ENCODE measurements at regions not wholly inside any gene's neighbourhood (a gene's known extent, or its start where the extent isn't known, plus 50 kb on each side); places are given as distances from the start of the nearest gene placed in this dataset.
"Not testable (repeated sequence)": the region's sequence is repeated elsewhere in the genome, so short reads cannot be mapped to it uniquely, and the experiment has no call there.

GRCh38 chr10:36036137-36036536 lies 394.0 kb upstream of the FZD8 start:
- CTCF ChIA-PET, result no interaction called here
- H3K27me3 Mint-ChIP-seq, result no peaks in the 10 kb centered on the region

GRCh38 chr10:36033808-36034207 lies 391.7 kb upstream of the FZD8 start:
- H3K27ac Mint-ChIP-seq, result no peak overlapping the region
- no peaks in the 10 kb centered on the region for H3K9me3 Mint-ChIP-seq
- H3K4me1 Mint-ChIP-seq, result no peaks in the 10 kb centered on the region
- DNase-seq, result no peak
- CTCF ChIA-PET, result no interaction called here
- no peak overlapping the region for H3K4me3 Mint-ChIP-seq
- no peaks in the 10 kb centered on the region for H3K36me3 Mint-ChIP-seq
- H3K27me3 Mint-ChIP-seq, result no peaks in the 10 kb centered on the region

More at GRCh38 chr10:36036137-36036536, 394.0 kb upstream of the FZD8 start:
- Mint-ChIP-seq H3K4me3 (no peak overlapping the region), H3K27ac (no peak overlapping the region), H3K4me1 (no peaks in the 10 kb centered on the region), H3K36me3 (no peaks in the 10 kb centered on the region), H3K9me3 (no peaks in the 10 kb centered on the region)
- DNase-seq, result no peak

DNA sequence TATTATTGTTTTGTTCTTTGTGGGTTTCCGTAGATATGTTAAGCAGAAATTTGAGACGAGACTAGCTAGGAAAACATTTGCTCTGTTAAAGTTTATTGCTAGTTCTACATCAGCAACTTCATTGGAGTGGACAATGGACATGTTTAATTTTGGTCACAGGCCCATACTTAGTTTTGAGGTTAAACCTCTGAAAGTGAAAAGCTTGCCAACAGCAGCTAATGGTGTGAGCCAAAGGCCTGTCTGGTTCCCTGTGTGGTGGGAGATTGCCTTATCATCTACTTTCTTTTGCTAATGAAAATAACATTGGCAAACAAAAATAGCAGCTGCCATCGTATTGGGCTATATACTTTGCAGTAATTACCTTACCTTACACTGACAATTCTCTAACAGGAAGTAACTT lies 388.4 kb upstream of the FZD8 start:
- peaks cover 3% of the 10 kb centered on the region for H3K9me3 Mint-ChIP-seq
- H3K4me3 Mint-ChIP-seq, result no peak overlapping the region
- DNase-seq, result no peak
- no peak overlapping the region for H3K27ac Mint-ChIP-seq
- H3K36me3 Mint-ChIP-seq, result no peaks in the 10 kb centered on the region
- no peaks in the 10 kb centered on the region for H3K4me1 Mint-ChIP-seq
- CTCF ChIA-PET, result no interaction called here
- H3K27me3 Mint-ChIP-seq, result no peaks in the 10 kb centered on the region

GRCh38 chr10:36026656-36027390 lies 384.7 kb upstream of the FZD8 start:
- no peak for DNase-seq
- Mint-ChIP-seq H3K27me3 (no peaks in the 10 kb centered on the region), H3K9me3 (peaks cover 5% of the 10 kb centered on the region), H3K4me1 (no peaks in the 10 kb centered on the region), H3K36me3 (no peaks in the 10 kb centered on the region), H3K4me3 (no peak overlapping the region), H3K27ac (no peak overlapping the region)
- CTCF ChIA-PET, result no interaction called here

DNA sequence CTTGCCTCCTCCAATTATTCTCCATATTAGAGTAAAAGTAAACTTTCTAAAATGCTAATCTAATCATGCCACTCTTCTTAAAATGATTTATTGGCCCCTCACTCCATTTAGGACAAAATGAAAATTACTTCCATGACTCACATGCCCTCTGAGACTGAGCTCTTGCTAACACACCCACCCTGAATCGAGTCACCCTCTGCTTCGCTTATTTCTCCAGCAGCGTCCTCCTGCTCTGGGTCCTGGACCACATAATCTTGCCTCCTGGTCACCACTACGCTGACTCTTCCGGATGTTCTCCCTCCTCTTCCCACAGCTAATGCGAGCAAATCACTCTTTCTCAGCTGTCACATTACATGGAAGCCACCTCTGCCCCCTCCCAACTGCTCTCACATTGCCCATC lies 384.0 kb upstream of the FZD8 start:
- no peaks in the 10 kb centered on the region for H3K27me3 Mint-ChIP-seq
- CTCF ChIA-PET, result no interaction called here
- no peaks in the 10 kb centered on the region for H3K4me1 Mint-ChIP-seq
- no peak overlapping the region for H3K4me3 Mint-ChIP-seq
- H3K36me3 Mint-ChIP-seq, result no peaks in the 10 kb centered on the region
- no peak overlapping the region for H3K27ac Mint-ChIP-seq
- H3K9me3 Mint-ChIP-seq, result peaks cover 5% of the 10 kb centered on the region
- no peak for DNase-seq

DNA sequence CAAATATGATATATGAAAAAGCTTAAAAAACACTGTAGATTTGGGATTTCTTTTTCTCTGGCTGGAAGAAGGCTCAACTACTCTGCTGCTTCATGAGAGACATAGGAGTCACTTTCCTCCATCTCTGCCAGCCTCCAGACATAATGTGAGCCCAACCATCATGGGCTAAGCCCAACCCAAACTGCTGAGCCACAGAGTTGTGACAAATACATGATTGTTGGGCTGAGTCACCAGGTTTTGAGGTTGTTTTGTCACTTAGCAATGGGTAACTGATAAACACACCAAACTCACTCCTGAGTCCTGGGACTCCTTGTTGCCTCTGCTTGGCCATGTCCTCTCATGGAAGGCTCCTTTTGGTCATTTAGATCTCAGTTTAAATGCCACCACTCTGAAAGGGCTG lies 381.8 kb upstream of the FZD8 start:
- CTCF ChIA-PET, result no interaction called here
- Mint-ChIP-seq H3K4me3 (no peak overlapping the region), H3K4me1 (no peaks in the 10 kb centered on the region), H3K27me3 (no peaks in the 10 kb centered on the region), H3K36me3 (no peaks in the 10 kb centered on the region), H3K9me3 (peaks cover 5% of the 10 kb centered on the region), H3K27ac (no peak overlapping the region)
- DNase-seq, result no peak

DNA sequence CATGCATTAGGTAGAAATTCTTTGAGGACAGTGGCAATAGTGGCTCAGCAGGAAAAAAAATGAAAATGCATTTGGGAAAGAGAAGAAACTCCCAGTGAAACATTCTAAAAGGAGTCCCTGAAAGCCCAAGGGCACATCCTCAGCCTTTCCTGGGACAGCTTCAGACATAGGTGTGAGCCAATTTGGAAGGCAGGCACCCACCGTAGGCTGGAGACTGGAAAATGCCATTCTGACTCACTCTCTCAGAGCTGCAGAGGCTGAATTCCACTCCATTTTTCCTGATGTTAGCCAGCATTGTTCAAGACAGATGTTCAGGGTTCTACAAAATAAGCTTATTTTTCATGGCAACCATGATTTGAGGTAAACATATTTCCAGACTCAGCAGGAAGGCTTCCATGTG lies 379.0 kb upstream of the FZD8 start:
- Mint-ChIP-seq H3K4me3 (no peak overlapping the region), H3K9me3 (peaks cover 5% of the 10 kb centered on the region), H3K27me3 (no peaks in the 10 kb centered on the region), H3K4me1 (no peaks in the 10 kb centered on the region), H3K36me3 (no peaks in the 10 kb centered on the region), H3K27ac (no peak overlapping the region)
- CTCF ChIA-PET, result no interaction called here
- DNase-seq, result no peak

DNA sequence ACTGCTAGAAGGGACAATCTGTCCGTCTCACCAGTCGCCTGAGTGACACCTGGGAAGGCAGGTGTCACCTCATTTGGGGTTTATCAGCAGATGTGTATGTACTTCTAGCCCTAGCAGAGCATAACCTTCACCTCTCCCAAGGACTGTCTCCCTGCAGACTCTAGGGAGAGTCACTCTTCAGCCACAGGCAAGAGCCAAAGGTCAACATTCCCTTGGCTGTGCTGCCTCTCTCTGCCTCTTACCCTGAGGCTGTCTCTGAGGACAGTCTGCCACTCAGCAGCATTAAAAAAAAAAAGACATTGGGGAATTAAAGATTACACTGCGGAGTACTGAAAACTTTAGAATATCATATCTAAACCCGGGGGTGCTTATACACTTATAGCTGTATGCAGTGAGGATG lies 377.7 kb upstream of the FZD8 start:
- no peak overlapping the region for H3K4me3 Mint-ChIP-seq
- no peak overlapping the region for H3K27ac Mint-ChIP-seq
- H3K27me3 Mint-ChIP-seq, result no peaks in the 10 kb centered on the region

GRCh38 chr10:36018996-36019395 lies 376.9 kb upstream of the FZD8 start:
- no peaks in the 10 kb centered on the region for H3K36me3 Mint-ChIP-seq
- H3K4me1 Mint-ChIP-seq, result no peaks in the 10 kb centered on the region
- H3K9me3 Mint-ChIP-seq, result peaks cover 5% of the 10 kb centered on the region
- H3K4me3 Mint-ChIP-seq, result no peak overlapping the region
- no peak for DNase-seq
- CTCF ChIA-PET, result no interaction called here
- no peaks in the 10 kb centered on the region for H3K27me3 Mint-ChIP-seq
- H3K27ac Mint-ChIP-seq, result no peak overlapping the region

More for the DNA sequence above, 377.7 kb upstream of the FZD8 start:
- H3K9me3 Mint-ChIP-seq, result peaks cover 4% of the 10 kb centered on the region
- no peak for DNase-seq
- CTCF ChIA-PET, result no interaction called here
- H3K36me3 Mint-ChIP-seq, result no peaks in the 10 kb centered on the region
- no peaks in the 10 kb centered on the region for H3K4me1 Mint-ChIP-seq

- Mint-ChIP-seq H3K27me3 (no peaks in the 10 kb centered on the region), H3K36me3 (no peaks in the 10 kb centered on the region), H3K4me3 (no peak overlapping the region), H3K4me1 (no peaks in the 10 kb centered on the region), H3K27ac (no peak overlapping the region), H3K9me3 (peaks cover 6% of the 10 kb centered on the region)
- no peak for DNase-seq
- CTCF ChIA-PET, result no interaction called here
Observed at GRCh38 chr10:36017137-36017536, 375.0 kb upstream of the FZD8 start.

DNA sequence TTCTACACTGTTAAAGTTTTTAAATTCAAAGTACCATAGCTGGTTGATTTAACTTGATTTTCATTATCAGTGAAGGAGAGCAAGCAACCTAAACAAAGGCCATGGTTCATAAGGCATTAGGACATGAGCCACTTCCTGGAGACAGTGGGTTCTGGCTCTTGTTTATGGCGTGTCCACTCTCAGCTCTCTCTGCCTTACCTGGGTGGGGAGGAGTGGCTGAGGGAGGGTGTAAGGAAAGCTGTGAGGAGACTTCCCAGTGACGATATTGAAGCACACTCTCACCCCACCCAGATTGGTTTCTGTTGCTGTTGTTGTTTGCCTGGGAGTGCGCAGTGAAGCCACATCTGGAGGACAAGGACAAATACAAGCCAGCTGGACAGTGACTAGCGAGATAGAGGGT lies 365.3 kb upstream of the FZD8 start:
- no peak overlapping the region for H3K27ac Mint-ChIP-seq
- DNase-seq, result no peak
- H3K36me3 Mint-ChIP-seq, result no peaks in the 10 kb centered on the region
- no peaks in the 10 kb centered on the region for H3K27me3 Mint-ChIP-seq
- H3K9me3 Mint-ChIP-seq, result peaks cover 12% of the 10 kb centered on the region
- CTCF ChIA-PET, result no interaction called here
- H3K4me1 Mint-ChIP-seq, result no peaks in the 10 kb centered on the region
- no peak overlapping the region for H3K4me3 Mint-ChIP-seq

DNA sequence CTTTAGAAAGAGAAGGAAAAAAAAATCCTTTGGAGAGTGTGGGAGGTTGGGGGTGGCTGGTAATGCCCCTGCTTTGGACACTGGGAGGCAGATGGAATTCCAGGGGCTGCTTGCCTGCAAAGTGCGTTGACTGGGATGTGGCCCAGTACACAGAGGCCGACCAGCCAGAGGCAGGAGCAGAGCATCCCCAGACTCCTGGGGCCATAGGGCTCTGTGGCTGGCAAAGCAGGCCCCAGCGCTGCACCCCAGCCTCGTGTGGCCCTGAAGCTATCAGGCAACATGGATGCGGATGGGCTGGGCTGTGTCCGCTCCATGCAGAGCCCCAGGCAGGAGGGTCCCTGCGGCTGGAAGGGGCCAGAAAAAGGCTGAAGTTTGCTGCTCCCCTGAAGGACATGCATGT lies 361.6 kb upstream of the FZD8 start:
- Mint-ChIP-seq H3K27me3 (no peaks in the 10 kb centered on the region), H3K9me3 (peaks cover 22% of the 10 kb centered on the region), H3K4me1 (no peaks in the 10 kb centered on the region), H3K27ac (no peak overlapping the region), H3K36me3 (no peaks in the 10 kb centered on the region), H3K4me3 (no peak overlapping the region)
- CTCF ChIA-PET, result no interaction called here
- no peak for DNase-seq

DNA sequence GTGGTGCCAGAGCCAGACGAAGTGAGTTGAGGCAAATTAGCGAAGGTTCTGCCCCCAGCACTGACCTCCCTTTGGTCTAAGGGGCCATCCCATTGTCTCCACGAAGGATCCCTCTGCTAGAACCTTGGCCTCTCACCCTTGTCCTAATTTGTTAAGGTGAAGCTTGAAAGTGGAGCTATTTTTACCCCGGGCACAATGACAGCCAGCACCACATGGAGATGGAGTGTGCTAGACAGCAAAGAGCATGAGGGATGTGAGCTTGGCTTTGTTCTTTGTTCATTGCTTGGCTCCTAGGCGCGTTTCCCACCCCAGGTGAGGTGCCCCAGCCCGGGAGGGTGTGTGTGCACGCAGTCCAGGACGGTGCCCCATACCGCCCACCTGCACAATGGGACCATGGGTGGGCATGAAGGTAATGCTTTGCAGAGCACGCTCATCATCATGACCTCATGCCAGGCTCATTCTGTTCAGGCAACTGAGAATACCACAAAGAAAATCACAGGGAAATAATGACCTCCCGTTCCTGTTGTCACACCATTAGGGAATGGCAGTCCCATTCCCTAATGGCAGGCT lies 361.0 kb upstream of the FZD8 start:
- Mint-ChIP-seq H3K4me3 (no peak overlapping the region), H3K9me3 (peaks cover 22% of the 10 kb centered on the region), H3K36me3 (no peaks in the 10 kb centered on the region), H3K4me1 (no peaks in the 10 kb centered on the region), H3K27ac (no peak overlapping the region), H3K27me3 (no peaks in the 10 kb centered on the region)
- DNase-seq, result no peak
- CTCF ChIA-PET, result no interaction called here

DNA sequence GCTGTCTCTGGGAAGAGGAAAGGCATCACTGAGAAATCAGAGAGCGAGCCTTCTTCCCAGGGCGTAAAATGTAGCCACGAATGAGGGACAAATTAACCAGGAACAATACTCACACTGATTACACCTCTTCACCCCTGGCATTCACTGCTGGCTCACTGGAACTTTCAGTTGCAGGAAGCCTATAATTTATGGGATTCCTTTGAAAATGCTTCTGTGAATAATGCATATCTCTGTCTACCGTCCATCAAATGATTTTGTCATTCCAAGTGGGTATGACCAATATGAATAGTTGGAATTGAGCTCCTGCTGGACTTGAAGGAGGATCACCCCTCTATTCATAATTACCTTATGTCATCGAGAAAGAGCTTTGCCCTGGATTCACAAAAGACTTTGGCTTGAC lies 360.3 kb upstream of the FZD8 start:
- Mint-ChIP-seq H3K27me3 (no peaks in the 10 kb centered on the region), H3K4me1 (no peaks in the 10 kb centered on the region), H3K9me3 (peaks cover 18% of the 10 kb centered on the region), H3K4me3 (no peak overlapping the region), H3K36me3 (no peaks in the 10 kb centered on the region), H3K27ac (no peak overlapping the region)
- DNase-seq, result no peak
- CTCF ChIA-PET, result no interaction called here

DNA sequence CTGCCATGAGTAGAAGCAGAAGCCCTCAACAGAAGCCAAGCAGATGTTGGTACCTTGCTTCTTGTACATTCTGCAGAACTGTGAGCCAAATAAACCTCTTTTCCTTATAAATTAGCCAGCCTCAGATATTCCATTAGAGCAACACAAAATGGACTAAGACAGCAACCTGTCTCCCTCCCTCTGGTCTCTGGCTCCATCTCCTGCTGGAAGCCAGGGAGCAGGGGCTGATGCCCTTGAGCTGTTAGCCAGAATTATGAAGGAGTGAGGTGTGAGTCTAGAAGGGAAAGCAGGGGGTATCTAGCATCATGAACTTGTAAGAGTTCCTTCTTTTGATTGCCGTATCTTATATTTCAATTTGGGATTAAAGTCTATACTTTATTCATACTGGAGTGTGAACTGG lies 358.7 kb upstream of the FZD8 start:
- H3K9me3 Mint-ChIP-seq, result peaks cover 17% of the 10 kb centered on the region
- CTCF ChIA-PET, H3K36me3 Mint-ChIP-seq, H3K4me1 Mint-ChIP-seq, DNase-seq, H3K27ac Mint-ChIP-seq, H3K4me3 Mint-ChIP-seq, H3K27me3 Mint-ChIP-seq: not testable (repeated sequence)

GRCh38 chr10:35998026-35998425 lies 355.9 kb upstream of the FZD8 start:
- Mint-ChIP-seq H3K36me3 (no peaks in the 10 kb centered on the region), H3K4me3 (no peak overlapping the region), H3K4me1 (no peaks in the 10 kb centered on the region), H3K27ac (no peak overlapping the region), H3K9me3 (peaks cover 10% of the 10 kb centered on the region), H3K27me3 (no peaks in the 10 kb centered on the region)
- no peak for DNase-seq
- CTCF ChIA-PET, result no interaction called here

Data from activated naive CD4-positive, alpha-beta T cell treated with anti-CD3 and anti-CD28 coated beads, Interleukin-2, amount 10 ng/mL, durations not matched to agents 7 days and 5 days (primary cell).